NCI-H2107 treated with DMSO at 0.1 percent for 48 hours (cell line): ENCODE measurements at regions not wholly inside any gene's neighbourhood (a gene's known extent, or its start where the extent isn't known, plus 50 kb on each side); places are given as distances from the start of the nearest gene placed in this dataset.

Experiments used
- DNase-seq: peaks from one replicate; lab custom pipeline; 2025; ENCODE audit not compliant: unreplicated experiment; lab: John Stamatoyannopoulos, UW

DNA sequence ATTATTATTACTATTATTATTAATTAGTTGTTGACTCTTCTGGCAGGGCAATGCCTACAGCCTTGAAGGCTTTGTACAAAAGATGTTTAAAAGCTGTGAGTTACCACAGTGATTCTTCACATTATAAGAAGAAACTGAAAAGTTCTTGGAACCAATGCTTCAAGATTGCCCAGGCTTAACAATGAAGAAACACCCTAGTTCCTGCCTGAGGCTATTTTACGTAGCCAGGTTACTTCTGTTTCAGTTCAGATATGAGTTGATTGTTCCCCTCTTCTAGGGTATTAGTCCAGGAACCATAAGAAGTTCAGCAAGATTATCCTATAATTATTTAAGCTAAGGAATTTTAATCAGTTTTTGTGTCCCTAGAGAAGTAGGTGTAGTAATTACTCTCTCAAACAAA, 154.6 kb upstream of the CDH12 start:
- DNase-seq = no peak

DNA sequence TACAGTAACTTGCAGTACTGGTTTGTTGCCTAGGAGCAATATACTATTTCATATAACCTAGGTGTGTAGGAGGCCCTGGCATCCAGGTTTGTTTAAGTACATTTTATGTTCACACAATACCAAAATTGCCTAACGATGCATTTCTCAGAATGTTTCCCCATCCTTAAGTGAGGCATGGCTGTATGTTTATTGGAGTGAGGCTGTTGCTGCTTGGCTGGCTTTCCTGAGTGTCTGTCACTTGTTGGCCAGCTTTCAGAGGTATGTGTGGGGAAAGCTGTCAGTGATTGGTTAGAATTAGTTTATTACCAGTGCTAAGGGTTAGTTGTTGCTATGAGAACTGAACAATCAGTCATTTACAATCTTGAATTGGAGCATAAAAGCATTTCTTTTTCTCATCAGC, 154.1 kb upstream of the CDH12 start:
- DNase-seq = no peak

DNA sequence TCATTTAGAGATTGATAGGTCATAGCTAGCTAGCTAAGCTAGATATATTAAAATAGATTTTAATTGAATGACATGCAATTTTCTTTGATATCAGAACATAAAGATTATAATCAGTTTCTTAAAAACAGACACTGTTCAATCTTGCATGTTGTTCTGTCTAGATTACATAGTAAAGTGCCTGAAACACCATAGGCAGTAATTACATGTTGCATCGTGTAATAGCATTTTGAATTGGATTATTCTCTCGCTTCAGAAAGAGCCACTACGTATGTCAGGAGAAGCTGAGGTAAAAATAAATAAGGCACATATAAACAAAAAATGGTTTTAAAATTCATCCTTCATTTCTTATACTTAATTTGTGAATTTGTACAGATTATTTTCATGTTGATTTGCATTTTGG, 148.0 kb upstream of the CDH12 start:
- no peak for DNase-seq

DNA sequence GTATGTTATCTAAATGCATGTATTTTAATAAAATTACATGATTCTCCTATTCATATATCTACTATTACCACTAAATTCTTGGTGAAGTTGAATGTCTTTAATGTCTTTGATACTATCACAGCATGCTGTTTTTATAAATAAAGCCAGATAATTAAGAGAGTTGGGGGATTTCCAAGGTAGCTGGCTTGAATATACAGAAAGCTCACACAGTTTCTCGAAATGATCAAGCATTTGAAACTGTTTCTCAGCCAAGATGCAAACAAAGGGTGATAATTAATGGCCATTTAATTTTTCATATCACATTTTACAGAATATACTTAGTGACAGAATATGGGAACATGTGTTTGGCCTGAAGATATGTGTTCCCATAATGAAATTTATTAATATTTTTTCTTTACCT, 145.6 kb upstream of the CDH12 start:
- DNase-seq = no peak

DNA sequence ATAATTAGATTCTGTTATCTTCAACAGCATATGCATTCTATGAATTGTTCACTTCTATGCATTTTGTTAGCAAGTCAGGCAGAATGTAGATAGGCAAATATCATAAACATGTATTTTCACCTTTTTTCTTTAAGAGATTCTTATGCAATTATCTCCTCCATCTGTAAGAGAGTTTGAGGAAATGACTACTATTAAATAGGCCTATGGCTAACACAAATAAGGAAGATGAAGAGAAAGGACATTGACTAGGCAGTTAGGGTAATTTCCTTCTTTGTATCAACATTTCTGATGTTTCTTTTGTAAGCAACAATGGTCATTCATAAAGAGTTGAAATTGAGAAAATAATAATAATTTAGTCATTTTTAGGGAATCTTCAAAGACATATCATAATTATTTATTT, 145.2 kb upstream of the CDH12 start:
- DNase-seq = no peak

DNA sequence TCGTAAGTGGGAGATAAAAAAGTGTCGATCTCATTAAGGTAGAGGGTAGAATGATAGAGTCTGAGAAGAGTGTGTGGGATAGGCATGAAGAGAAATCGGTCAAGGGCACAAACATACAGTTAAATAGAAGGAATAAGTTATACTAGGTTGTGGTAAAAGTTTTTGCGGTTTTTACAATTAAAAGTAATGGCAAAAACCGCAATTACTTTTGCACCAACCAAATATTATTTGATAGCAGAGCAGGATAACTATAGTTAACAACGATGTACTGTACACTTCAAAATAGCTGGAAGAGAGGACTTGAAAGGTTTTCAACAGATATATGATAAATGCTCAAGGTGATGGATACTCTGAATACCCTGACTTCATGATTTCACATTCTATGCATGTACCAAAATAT, 135.8 kb upstream of the CDH12 start:
- no peak for DNase-seq

DNA sequence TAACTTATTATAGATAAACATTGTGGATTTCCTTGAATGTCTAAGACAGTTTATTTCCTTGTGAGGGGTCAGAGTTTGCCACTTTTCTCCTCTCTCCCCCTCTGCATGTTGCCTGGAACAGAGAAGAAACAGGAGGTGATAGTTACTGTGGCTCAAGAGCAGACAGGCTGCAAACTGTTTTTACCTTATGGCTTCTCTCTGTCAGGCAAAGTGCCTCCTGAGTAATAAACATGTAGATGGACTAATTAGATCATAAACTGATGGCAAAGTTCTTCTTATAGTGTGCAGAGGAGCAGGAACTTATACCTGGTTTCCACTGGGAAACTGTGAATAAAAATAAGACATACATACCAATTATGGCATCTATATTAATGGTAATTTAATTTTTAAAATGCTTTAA, 133.1 kb upstream of the CDH12 start:
- no peak for DNase-seq

DNA sequence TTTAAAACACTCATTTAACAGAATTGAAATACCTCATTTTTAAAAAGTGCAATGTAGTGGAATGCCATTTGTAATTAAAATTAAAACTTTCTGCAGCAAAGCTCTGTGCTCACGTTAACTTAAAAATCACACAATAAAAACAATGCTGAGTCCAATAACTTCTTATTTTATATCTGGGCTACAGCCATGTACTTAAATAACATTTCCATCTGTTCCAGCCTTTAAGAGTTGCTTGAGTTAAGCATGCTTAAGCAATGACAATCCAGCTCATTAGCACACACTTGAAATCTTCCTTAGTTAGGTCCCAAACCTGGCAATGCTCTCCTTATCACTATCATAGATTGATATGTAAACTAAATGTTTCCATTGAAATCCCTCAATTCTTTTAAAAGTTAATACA, 132.3 kb upstream of the CDH12 start:
- no peak for DNase-seq

DNA sequence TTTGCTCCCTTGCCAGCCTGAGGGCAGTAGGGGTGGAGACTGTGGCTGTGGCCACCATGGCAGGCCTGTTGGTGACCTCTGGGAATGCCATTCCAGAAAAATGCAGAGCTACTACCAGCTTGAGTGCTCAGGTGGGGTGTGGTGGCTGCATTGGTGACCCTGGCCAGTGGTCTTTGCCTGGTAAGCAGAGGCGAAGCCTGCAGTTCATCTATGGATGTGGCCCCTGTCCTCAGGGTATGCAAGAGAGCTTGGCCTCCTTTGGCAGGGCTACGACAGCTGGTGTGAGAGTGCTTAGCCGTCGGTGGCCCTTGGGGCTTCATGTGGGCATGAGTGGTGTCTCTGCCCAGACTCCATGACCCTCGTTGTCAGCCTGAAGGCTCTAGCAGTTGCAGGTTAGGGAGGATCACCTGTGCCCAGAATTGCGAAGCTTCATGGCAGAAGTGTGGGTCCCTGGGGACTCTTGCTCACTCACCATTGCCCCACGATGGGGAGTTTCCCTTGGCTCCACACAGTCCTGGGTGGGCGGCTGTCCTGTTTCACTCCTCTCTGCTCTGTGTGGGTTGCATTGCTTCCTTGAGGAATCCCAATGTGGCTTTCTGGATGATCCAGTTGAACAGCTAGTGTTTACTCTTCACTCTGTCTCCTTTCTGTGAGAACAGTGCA, 117.9 kb upstream of the CDH12 start:
- no peak for DNase-seq

DNA sequence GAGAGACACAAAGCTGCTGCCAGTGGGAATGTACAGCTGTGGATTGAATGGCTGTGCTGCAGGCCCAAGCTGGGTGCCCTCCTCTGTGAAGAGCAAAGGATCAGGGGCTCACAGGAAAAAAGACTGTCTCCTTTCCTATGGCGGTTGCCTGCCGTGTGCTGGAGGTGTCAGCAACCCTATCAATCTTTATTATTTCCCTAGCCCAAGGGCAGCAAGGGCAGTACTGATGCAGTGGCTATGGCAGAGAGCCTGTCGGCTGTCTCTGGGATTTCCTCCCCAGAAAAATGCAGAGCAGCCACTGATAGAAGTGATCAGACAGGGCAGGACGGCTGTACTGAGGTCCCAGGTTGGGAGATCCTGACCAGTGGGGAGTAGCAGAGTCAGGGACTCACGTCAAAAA, 117.3 kb upstream of the CDH12 start:
- no peak for DNase-seq

DNA sequence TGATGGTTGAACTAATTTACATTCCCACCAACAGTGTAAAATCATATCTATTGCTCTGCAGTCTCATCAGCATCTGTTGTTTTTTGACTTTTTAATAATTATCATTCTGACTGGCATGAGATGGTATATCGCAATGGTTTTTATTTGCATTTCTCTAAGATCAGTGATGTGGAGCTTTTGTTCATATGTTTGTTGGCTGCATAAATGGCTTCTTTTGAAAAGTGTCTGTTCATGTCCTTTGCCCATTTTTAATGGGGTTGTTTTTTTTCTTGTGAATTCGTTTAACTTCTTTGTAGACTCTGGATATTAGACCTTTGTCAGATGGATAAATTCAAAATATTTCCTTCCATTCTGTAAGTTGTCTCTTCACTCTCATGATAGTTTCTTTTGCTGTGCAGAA, 115.2 kb upstream of the CDH12 start:
- DNase-seq = no peak

DNA sequence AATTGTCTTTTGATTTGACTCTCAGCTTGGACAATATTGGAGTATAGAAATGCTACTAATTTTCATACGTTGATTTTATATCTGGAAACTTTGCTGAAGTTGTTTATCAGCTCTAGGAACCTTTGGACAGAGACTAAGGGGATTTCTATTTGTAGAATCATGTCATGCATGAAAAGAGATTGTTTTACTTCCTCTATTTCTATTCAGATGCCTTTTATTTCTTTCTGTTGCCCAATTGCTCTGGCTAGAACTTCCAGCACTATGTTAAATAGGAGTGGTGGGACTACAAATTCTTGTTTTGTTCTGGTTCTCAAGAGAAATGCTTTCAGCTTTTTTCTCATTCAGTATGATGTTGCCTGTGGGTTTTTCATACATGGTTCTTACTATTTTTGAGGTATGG, 112.8 kb upstream of the CDH12 start:
- no peak for DNase-seq

DNA sequence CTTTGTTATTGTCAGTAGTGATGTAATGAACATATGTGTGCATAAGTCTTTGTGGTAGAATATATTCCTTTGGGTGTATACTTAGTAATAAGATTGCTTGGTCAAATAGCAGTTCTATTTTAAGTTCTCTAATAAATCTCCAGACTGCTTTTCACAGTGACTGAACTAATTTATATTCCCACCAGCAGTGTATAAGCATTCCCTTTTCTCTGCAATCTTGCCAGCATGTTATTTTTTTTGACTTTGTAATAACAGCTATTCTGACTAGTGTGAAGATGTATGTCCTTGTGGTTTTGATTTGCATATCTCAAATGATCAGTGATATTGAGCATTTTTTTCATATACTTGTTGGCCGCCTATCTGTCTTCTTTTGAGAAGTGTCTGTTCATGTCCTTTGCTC, 111.5 kb upstream of the CDH12 start:
- DNase-seq = no peak

DNA sequence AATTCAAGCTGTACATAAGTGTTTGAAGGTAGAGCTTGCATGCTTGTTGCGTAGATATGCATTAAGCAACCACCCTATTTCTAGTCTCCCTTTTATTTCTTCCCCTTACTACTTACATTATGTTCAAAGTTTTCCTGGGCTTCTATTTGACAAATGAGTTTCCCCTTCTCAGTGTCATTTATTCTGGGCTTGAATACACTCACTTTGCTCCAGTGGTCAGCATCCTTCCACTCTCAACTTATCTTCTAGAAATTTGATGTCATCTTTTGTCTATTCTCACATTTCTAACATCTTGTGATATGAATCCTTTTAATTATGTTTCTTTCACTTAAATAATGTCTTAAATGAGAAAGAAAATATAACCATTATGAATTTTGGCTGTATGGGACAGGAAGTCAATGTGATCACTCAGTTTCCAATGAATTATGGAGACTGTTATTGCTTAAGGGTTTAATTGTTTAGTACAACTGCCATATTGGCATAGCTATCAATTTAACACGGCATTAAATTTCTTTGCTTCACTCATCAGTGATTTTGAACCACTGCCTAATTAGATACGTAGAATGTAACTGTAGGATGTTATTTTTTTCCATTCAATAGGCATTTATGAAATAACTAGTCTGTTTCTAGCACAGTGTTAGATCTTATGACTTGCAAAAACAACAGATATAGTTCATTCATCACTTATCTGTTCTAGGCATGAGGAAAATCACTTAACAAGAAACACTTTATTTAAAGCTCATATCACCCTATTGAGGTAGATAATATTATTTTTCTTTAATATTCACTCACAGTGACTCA, 105.5 kb upstream of the CDH12 start:
- DNase-seq = no peak

DNA sequence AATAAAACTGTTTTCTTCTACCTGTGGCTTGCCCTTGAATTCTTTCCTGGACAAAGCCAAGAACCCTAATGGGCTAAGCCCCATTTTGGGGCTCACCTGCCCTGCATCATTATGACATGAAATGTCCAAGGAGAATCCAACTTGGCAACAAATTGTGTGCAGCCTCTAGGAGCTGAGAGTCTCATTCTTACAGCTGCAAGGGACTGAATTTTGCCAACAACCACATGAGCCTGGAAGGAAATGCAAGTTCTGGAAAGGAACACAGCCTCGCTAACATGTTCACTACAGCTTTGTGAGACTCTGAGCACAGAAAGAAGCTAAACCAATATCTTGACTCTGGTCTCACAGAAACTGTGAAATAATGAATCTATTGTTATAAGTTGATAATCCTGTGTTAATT, 94.8 kb upstream of the CDH12 start:
- no peak for DNase-seq

DNA sequence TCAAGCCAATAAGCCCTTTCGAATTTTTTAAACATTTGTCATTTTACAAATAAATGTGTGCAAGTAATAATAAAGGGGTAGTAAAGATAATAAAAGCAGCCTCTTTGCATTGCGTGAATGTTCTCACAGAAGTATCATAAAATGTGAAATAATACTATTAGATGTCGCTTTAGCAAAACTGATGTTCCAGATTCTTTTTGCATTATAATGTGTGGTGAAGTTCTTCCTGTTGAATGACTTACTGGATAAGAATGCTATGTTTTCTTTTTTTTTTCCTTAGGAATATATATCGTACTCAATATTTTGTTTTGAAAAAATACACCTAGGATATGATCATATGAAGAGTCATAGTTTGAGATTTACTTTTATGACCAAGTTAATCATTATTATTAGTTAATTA, 85.2 kb upstream of the CDH12 start:
- no peak for DNase-seq

DNA sequence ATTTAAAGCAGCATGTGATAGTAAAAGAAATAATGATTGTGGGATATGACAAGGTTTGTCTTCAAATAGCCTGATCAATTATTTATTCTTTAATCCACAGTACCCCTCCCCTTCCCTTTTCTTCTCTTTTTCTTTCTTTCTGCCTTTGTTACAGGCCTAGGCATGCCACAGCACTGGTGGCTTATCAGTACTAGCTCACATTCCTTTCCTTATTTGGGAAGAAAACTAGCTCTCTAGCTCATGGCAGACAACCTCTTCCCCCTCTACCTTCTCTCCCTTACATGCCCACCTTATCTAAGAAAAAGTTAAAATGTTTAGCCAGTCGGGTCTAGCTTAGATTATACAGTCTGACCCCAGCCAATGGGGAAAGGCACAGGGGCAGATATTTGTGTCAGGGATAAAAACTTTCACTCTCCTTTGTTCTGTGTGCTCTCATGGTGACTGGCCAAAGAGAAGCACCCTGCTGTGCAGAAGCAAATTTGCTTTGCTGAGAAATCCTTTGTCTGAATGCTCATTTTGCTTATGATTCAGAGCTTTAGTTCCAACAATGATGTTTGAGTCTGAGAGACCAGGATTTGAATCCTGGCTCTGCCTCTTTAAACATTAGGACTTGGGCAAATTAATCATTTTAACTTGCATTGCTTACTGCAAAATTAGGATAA, 75.8 kb upstream of the CDH12 start:
- DNase-seq = no peak

DNA sequence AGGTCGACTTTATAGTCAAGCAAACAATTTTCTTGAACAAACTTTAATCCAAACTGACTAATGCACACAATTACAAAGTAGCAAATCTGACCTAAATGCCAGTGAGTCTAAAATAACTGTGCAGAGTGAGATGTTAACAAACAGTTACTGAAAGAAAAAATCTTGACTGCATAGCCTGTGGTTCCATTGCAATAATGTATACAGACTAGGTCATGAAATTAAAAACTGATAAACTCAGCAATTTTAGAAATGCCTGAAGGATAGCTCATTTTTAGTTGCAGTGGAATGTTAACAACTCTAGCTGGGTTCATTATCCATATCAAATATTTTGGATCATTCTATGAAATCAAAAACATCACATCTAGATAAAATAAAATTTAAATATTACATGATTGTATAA, 73.4 kb upstream of the CDH12 start:
- DNase-seq = no peak

DNA sequence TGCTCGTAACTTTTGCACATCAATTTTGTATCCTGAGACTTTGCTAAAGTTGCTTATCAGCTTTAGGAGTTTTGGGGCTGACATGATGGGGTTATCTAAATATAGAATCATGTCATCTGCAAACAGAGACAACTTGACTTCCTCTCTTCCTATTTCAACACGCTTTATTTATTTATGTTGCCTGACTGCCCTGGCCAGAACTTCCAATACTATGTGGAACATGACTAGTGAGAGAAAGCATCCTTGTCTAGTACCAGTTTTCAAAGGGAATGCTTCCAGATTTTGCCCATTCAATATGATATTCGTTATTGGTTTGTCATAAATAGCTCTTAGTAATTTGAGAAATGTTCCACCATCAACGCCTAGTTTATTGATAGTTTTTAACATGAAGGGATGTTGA, 65.4 kb upstream of the CDH12 start:
- no peak for DNase-seq

DNA sequence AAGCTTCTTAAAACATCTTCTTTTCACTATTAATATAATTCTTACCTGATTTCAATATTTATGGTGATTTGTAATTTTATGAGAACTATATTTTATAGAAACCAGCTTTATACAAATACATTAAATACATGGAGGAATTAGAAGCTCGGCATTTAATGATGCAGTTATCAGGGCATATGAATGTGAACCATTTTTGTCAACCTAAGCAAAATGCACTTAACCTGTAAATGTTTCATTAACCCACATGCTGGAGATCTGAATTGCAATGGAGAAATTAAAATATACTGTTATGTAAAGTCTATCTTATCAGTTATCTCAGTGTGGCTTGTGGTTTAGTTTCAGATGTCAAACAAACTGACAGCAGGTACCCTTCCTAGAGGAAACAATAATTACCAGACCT, 63.2 kb upstream of the CDH12 start:
- DNase-seq = no peak

DNA sequence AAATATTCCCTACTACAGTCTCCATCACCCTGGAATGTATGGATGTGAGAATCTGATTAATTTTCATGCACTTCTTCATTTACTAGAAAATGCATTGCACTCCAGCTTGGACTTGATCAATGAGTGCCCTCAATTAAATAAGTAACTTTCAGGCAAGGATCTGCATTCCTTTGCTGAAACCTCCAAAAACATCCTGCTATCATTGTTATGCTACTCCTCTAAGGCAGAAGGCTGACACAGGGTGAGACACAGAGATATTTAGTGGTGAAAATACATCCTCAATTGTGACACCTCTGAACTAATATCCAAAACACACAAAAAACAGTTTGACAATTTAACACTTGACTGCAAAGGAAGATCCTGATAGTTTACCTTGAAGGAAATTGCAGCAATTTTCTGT, 57.9 kb upstream of the CDH12 start:
- no peak for DNase-seq

DNA sequence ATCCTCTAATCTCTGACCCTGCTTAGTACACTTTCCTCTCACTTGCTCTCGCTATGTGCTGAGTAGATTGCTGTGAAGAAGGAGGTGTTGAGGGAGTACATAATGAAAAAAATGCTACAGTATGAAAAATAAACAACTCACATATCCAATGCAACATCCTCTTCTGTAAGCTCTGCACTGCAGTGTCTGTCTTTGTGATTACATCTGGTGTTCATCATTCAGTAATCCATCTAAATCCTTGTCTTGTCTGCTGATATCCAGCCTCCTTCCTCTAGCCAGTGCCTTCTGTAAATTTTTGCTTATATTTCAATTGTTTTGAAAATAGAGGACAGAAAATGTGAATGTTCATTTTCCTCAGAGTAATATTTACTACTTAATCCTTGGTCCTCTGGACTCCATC, 57.4 kb upstream of the CDH12 start:
- DNase-seq = no peak
